Transverse colon (tissue), 4 donors: ENCODE measurements at regions not wholly inside any gene's neighbourhood (a gene's known extent, or its start where the extent isn't known, plus 50 kb on each side); places are given as distances from the start of the nearest gene placed in this dataset.

Experiments
- DNase-seq: peaks from one replicate; pipeline ENCODE4 v3.0.0-alpha.2; 2019
- H3K27ac ChIP-seq, 4 donors: fragments of 200-600 bp; sonication (generic); 2 replicates each; pipeline ENCODE4 v1.5.1; 2016 to 2018; ENCODE audit warnings: inconsistent platforms in 4 of 4
- H3K27me3 ChIP-seq: fragments of 200-600 bp; sonication (generic); 2 replicates; pipeline ENCODE4 v1.5.1; 2017; ENCODE audit warnings: inconsistent platforms
- H3K36me3 ChIP-seq, 4 donors: fragments of 200-600 bp; sonication (generic); 2 replicates each; pipeline ENCODE4 v1.5.1; 2017 to 2019; ENCODE audit warnings: inconsistent platforms in 4 of 4
- H3K4me1 ChIP-seq, 4 donors: fragments of 200-600 bp; sonication (generic); 2 replicates each; pipeline ENCODE4 v1.5.1; 2017 to 2020; ENCODE audit warnings: inconsistent platforms in 4 of 4
- H3K4me3 ChIP-seq, 4 donors: fragments of 200-600 bp; sonication (generic); 1 replicate in 1 of 4; 2 replicates in 3 of 4; pipeline versions ENCODE4 v1.5.1 to v1.6.1; 2017 to 2019; ENCODE audit warnings: inconsistent platforms in 4 of 4
- H3K9me3 ChIP-seq, 2 donors: fragments of 200-600 bp; sonication (generic); 2 replicates each; pipeline ENCODE4 v1.5.1; 2017 to 2019; ENCODE audit warnings: inconsistent platforms in 2 of 2
- EP300 ChIP-seq: sonication (generic); formaldehyde crosslinking; IDR thresholded peaks from one replicate; pipeline ENCODE4 v1.6.1; 2017; ENCODE audit warnings: antibody characterized with exemption, low read depth
- POLR2A ChIP-seq: fragments of 450-650 bp; IDR thresholded peaks from one replicate; pipeline ENCODE4 v1.6.1; 2016; ENCODE audit warnings: antibody characterized with exemption, mild to moderate bottlenecking, moderate library complexity
- POLR2AphosphoS5 ChIP-seq, 3 donors: sonication (generic); formaldehyde crosslinking; IDR thresholded peaks; one replicate each; pipeline ENCODE4 v1.6.1; 2016; ENCODE audit warnings: antibody characterized with exemption in 3 of 3
- WGBS, 2 donors: methylation state at CpG; one replicate each; pipeline ENCODE4 v1.1.5; 2018; ENCODE audit warnings: low coverage in 1 of 2; 5-methylcytosine and 5-hydroxymethylcytosine counted together
- in situ Hi-C, 4 donors: fragments of 200-750 bp; cut with MboI; loops; one replicate each; pipeline versions ENCODE4 v1.15.0 to v1.15.1; 2017; ENCODE audit warnings: low sequenced_read_pairs in 3 of 4, low pct_ligation_motif_present in 1 of 4, low pct_unique_long_range_greater_than_20kb in 1 of 4
- intact Hi-C: fragments of 100-400 bp; cut with DNase I; formaldehyde crosslinking; loops from one replicate; pipeline ENCODE4 v1.15.1; 2023; ENCODE audit warnings: low total_unique reads
- TF ChIP-seq, protein P1 (sequence below), 5 experiments: fragments of 200-600 bp in 3 of 5; fragments of 450-650 bp in 2 of 5; sonication (generic) in 3 of 5; IDR thresholded peaks; 1 replicate in 2 of 5; 2 replicates in 3 of 5; pipeline ENCODE4 v1.5.1; 2016 to 2017; ENCODE audit warnings: antibody characterized with exemption in 5 of 5, inconsistent platforms in 3 of 5, mild to moderate bottlenecking in 2 of 5, moderate library complexity in 1 of 5

GRCh38 chr3:109910772-109911171 lies 573.4 kb upstream of the DPPA4 start:
- TF ChIP-seq POLR2A (no peak), POLR2AphosphoS5 (IDR thresholded peaks at IDR 0.05) (no peak), EP300 (no peak)
- TF ChIP-seq, protein P1, sequence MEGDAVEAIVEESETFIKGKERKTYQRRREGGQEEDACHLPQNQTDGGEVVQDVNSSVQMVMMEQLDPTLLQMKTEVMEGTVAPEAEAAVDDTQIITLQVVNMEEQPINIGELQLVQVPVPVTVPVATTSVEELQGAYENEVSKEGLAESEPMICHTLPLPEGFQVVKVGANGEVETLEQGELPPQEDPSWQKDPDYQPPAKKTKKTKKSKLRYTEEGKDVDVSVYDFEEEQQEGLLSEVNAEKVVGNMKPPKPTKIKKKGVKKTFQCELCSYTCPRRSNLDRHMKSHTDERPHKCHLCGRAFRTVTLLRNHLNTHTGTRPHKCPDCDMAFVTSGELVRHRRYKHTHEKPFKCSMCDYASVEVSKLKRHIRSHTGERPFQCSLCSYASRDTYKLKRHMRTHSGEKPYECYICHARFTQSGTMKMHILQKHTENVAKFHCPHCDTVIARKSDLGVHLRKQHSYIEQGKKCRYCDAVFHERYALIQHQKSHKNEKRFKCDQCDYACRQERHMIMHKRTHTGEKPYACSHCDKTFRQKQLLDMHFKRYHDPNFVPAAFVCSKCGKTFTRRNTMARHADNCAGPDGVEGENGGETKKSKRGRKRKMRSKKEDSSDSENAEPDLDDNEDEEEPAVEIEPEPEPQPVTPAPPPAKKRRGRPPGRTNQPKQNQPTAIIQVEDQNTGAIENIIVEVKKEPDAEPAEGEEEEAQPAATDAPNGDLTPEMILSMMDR (IDR thresholded peaks at IDR 0.05), result no peak
- intact Hi-C loops, result no loop called here
- H3K4me3 ChIP-seq, result no peak overlapping the region
- in situ Hi-C loops, result no loop called here
- H3K4me1 ChIP-seq, result no peaks in the 10 kb centered on the region
- peaks cover 0 to 2% of the 10 kb centered on the region in 2 donors for H3K9me3 ChIP-seq
- no peak for DNase-seq
- 73% methylated on average over 6 of the region's 6 CpGs; no CpG with 5 or more reads in 1 of the 2 donors for WGBS, 2 donors
- H3K27me3 ChIP-seq, result no peaks in the 10 kb centered on the region
- no peaks in the 10 kb centered on the region for H3K36me3 ChIP-seq
- no peak overlapping the region for H3K27ac ChIP-seq

GRCh38 chr3:109918740-109919139 lies 581.4 kb upstream of the DPPA4 start:
- Histone ChIP-seq H3K9me3 (no peaks in the 10 kb centered on the region), H3K27ac (no peak overlapping the region), H3K27me3 (no peaks in the 10 kb centered on the region), H3K36me3 (no peaks in the 10 kb centered on the region), H3K4me1 (no peaks in the 10 kb centered on the region), H3K4me3 (no peak overlapping the region)
- WGBS, 2 donors, result 57 to 59% methylated on average over 2 of the region's 2 CpGs
- intact Hi-C loops (no loop called here), in situ Hi-C loops (no loop called here)
- TF ChIP-seq POLR2AphosphoS5 (IDR thresholded peaks at IDR 0.05) (no peak), POLR2A (no peak), EP300 (no peak)
- TF ChIP-seq, protein P1 (IDR thresholded peaks at IDR 0.05), result no peak
- DNase-seq, result no peak

DNA sequence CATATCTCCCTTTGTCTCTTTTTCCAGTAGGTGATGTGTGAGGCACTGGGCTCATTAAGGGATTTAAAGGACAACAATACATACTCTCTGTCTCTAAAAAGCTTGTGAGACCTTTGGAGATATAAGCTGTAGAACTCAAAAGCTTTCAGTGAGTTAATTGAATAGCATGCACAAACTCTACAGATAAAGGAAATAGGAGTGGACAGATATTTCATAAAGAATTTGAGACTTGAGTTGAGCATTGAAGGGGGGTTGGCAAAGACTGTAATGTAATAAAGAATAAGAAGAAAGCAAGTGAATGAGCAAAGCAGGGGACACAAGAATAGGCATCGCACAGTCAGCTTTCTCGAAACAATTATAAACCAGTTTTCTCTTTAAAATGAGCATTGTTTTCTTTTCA lies 583.4 kb upstream of the DPPA4 start:
- Histone ChIP-seq H3K9me3 (no peaks in the 10 kb centered on the region), H3K27me3 (no peaks in the 10 kb centered on the region), H3K4me3 (no peak overlapping the region), H3K27ac (no peak overlapping the region), H3K36me3 (no peaks in the 10 kb centered on the region), H3K4me1 (no peaks in the 10 kb centered on the region)
- in situ Hi-C loops, result no loop called here
- 83 to 87% methylated on average over 2 of the region's 2 CpGs for WGBS, 2 donors
- TF ChIP-seq, protein P1 (IDR thresholded peaks at IDR 0.05), result no peak
- TF ChIP-seq POLR2A, result no peak
- TF ChIP-seq POLR2AphosphoS5 (IDR thresholded peaks at IDR 0.05), result no peak
- no peak for TF ChIP-seq EP300
- intact Hi-C loops, result no loop called here
- DNase-seq, result no peak

DNA sequence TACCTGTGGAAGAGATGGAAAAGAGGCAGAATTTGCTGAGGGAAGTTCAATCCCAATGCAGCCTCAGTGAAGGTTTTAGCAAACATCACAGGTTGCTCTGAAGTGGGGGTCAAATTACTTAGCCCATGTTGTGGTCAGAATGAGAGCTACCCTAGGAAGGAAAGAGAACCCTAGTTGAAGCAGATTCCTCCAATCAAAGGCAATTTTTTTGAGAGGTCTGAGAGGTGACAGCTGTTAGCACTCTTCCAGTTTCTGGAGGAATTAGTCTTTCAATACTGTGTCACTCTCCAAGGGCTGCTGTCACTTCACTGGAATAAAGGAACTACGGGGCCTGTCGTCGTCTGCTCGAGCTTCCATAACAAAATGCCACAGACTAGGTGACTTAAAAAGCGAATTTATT lies 584.2 kb upstream of the DPPA4 start:
- H3K27me3 ChIP-seq, result no peaks in the 10 kb centered on the region
- H3K4me3 ChIP-seq, result no peak overlapping the region
- DNase-seq, result no peak
- H3K27ac ChIP-seq, result no peak overlapping the region
- no peaks in the 10 kb centered on the region for H3K4me1 ChIP-seq
- no peaks in the 10 kb centered on the region for H3K9me3 ChIP-seq
- intact Hi-C loops (no loop called here), in situ Hi-C loops (no loop called here)
- no peak for TF ChIP-seq POLR2AphosphoS5 (IDR thresholded peaks at IDR 0.05)
- no peak for TF ChIP-seq POLR2A
- no peak for TF ChIP-seq EP300
- TF ChIP-seq, protein P1 (IDR thresholded peaks at IDR 0.05), result no peak
- WGBS, 2 donors, result 81% methylated on average over 5 of the region's 5 CpGs; no CpG with 5 or more reads in 1 of the 2 donors
- no peaks in the 10 kb centered on the region for H3K36me3 ChIP-seq
